ENCODE measurements at regions not wholly inside any gene's neighbourhood (a gene's known extent, or its start where the extent isn't known, plus 50 kb on each side); places are given as distances from the start of the nearest gene placed in this dataset.

- TF ChIP-seq SUZ12 (IDR thresholded peaks at IDR 0.05; ENCODE audit: extremely low read depth, insufficient read depth, insufficient read length) (no peak), ZNF274 (IDR thresholded peaks at IDR 0.05; ENCODE audit: low read depth, low read length) (no peak)
Measured at GRCh38 chr18:37762076-37762621, 196.6 kb upstream of the CELF4 start.

Data from NT2/D1 (cell line).